Glomerular visceral epithelial cell (primary cell): ENCODE measurements at regions not wholly inside any gene's neighbourhood (a gene's known extent, or its start where the extent isn't known, plus 50 kb on each side); places are given as distances from the start of the nearest gene placed in this dataset.
"Not testable (repeated sequence)": the region's sequence is repeated elsewhere in the genome, so short reads cannot be mapped to it uniquely, and the experiment has no call there.

ENCODE experiments used
- DNase-seq: peaks from one replicate; pipeline ENCODE4 v3.0.0-alpha.2; 2016; ENCODE audit errors: extremely low spot score

DNA sequence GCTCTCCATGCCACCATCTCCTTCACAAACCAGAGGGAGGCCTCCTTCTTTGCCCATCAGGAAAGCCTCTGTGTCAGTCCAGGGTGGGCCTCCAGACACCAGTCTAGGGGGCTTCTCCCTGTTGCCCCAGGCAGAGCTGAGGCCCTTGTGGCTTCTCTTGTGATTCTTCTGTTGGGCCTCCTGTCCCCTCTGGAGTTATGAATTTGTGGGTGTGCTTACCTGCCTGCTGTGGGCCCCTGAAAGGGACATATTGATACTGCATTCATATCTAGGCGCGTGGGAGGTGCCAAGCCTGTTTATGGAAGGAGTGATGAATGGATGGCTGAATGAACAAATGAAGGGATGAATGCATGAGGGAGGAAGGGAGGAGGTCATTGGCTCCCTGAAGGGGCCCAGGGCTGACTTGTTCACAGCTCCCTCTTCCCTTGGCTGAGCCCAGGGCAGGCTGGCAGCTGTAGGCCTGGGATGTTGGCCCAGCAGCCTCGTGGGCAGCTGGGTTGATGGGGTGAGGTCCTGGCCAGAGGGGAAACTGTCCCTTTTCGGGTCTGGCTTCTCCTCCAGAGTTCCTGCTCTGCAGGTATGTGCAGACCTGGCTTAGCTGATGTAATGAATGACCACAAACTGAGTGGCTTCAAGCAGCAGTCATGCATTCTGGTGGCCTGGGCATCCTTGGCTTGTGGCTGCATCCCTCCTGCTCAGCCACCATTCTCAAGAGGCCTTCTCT is 195.4 kb downstream of the GOLGA6L6 start:
- no peak for DNase-seq

- no peak for DNase-seq
Measured at GRCh38 chr15:20345401-20345958, 196.1 kb downstream of the GOLGA6L6 start.

- DNase-seq = no peak
Measured at GRCh38 chr15:20344601-20345400, 196.8 kb downstream of the GOLGA6L6 start.

DNA sequence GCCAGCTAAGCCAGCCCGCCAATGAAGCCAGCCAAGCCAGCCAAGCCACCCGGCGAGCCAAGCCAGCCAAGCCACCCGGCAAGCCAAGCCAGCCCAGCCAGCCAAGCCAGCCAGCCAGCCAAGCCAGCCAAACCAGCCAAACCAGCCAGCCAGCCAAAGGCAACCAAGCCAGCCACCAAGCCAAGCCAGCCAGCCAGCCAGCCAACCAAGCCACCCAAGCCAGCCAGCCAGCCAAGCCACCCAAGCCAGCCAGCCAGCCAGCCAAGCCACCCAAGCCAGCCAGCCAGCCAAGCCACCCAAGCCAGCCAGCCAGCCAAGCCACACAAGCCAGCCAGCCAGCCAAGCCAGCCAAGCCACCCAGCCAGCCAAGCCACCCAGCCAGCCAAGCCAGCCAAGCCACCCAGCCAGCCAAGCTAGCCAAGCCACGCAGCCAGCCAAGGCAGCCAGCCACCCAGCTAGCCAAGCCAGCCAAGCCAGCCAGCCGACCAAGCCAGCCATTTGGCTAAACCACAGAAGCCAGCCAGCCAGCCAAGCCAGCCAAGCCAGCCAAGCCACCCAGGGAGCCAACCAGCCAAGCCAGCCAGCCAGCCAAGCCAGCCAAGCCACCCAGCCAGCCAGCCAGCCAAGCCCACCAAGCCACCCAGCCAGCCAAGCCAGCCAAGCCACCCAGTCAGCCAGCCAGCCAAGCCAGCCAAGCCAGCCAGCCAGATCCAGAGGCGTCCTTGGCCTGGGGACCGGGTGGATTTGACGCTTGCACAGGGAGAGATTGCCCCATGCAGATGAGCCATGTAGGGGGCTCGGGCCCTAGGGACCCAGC is 198.0 kb downstream of the GOLGA6L6 start:
- not testable (repeated sequence) for DNase-seq

DNA sequence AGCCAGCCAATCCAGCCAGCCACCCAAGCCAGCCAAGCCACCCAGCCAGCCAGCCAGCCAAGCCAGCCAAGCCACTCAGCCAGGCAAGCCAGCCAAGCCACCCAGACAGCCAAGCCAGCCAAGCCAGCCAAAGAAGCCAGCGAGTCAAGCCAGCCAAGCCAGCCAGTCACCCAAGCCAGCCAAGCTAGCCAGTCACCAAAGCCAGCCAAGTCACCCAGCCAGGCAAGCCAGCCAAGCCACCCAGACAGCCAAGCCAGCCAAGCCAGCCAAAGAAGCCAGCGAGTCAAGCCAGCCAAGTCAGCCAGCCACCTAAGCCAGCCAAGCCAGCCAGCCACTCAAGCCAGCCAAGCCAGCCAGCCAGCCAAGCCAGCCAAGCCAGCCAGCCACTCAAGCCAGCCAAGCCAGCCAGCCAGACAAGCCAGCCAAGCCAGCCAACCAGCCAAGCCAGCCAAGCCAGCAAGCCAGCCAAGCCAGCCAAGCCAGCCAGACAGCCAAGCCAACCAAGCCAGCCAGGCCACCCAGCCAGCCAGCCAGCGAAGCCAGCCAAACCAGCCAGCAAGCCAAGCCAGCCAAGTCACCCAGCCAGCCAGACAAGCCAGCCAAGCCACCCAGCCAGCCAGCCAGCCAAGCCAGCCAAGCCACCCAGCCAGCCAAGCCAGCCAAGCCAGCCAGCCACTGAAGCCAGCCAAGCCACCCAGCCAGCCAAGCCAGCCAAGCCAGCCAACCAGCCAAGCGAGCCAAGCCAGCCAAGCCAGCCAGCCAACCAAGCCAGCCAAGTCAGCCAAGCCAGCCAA is 198.8 kb downstream of the GOLGA6L6 start:
- DNase-seq = not testable (repeated sequence)

DNA sequence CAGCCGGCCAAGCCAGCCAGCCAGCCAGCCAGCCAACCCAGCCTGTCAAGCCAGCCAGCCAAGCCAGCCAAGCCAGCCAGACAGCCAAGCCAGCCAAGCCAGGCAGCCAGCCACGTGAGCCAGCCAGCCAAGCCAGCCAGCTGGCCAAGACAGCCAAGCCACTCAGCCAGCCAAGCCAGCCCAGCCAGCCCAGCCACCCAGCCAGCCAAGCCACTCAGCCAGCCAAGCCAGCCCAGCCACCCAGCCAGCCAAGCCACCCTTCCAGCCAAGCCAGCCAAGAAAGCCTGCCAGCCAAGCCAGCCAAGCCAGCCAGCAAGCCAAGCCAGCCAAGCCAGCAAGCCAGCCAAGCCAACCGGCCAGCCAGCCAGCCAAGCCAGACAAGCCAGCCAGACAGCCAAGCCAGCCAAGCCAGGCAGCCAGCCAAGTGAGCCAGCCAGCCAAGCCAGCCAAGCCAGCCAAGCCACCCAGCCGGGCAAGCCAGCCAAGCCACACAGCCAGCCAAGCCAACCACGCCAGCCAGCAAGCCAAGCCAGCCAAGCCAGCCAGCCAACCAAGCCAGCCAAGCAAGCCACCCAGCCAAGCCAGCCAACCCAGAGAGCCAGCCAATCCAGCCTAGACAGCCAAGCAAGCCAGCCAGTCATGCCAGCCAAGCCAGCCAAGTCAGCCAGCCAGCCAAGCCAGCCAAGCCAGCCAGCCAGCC is 199.5 kb downstream of the GOLGA6L6 start:
- no peak for DNase-seq

DNA sequence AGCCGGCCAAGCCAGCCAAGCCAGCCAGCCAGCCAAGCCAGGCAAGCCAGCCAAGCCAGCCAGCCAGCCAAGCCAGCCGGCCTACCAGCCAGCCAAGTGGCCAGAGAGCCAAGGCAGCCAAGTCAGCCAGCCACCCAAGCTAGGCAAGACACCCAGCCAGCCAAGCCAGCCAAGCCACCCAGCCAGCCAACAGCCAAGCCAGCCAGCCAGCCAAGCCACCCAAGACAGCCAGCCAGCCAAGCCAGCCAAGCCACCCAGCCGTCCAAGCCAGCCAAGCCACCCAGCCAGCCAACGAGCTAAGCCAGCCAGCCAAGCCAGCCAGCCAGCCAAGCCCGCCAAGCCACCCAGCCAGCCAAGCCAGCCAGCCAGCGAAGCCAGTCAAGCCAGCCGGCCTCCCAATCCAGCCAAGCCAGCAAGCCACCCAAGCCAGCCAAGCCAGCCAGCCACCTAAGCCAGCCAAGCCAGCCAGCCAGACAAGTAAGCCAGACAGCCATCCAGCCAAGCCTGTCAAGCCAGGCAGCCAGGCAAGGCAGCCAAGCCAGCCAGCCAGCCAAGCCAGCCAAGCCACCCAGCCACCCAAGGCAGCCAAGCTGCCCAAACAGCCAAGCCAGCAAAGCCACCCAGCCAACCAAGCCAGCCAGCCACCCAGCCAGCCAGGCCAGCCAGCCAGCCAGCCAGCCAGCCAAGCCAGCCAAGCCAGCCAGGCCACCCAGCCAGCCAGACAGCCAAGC is 200.5 kb downstream of the GOLGA6L6 start:
- peak; percentile 49 for DNase-seq

GRCh38 chr15:20340331-20340811 is 201.2 kb downstream of the GOLGA6L6 start:
- peak; percentile 21 for DNase-seq

GRCh38 chr15:20339086-20339791 is 202.4 kb downstream of the GOLGA6L6 start:
- DNase-seq = not testable (repeated sequence)

DNA sequence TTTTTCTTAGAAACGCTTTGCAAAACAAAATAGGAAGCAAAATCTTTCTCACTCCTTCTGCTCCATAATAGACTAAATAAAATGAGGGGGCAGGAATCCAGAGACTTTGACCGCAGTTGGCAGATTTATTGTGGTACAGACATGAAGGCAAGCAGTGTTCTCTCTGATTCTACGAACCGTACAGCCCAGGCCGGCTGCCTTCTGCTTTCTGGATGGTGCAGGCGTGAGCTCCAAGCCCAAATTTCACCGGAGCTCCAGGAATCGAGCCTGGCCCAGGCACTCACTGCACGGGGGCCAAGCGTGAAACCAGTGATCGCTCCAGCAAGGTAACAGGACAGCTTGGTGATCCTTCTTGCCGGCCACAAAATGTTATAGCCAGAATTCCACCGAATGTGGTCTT is 202.9 kb downstream of the GOLGA6L6 start:
- DNase-seq = not testable (repeated sequence)

GRCh38 chr15:20337238-20337637 is 204.4 kb downstream of the GOLGA6L6 start:
- not testable (repeated sequence) for DNase-seq

DNA sequence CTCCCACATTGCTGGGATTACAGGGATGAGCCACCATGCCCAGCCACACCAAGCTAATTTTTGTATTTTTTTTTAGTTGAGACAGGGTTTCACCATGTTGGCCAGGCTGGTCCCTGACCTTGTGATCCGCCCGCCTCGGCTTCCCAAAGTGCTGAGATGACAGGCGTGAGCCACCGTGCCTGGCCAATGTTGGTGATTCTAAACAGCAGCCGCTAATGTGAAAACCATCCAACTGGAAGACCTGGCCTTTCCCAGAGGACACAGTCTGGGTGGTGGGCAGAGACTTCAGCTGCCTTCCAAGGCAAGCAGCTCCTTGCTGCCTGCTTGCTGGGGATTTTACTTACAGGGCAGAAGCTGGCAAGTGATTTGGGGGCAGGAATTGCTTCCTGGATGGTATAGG is 207.1 kb downstream of the GOLGA6L6 start:
- DNase-seq = not testable (repeated sequence)

GRCh38 chr15:20325751-20326150 is 215.8 kb downstream of the GOLGA6L6 start:
- DNase-seq = not testable (repeated sequence)

GRCh38 chr15:20317132-20317531 is 224.5 kb downstream of the GOLGA6L6 start:
- not testable (repeated sequence) for DNase-seq

- not testable (repeated sequence) for DNase-seq
Measured at GRCh38 chr15:20311014-20311680, 230.5 kb downstream of the GOLGA6L6 start.

DNA sequence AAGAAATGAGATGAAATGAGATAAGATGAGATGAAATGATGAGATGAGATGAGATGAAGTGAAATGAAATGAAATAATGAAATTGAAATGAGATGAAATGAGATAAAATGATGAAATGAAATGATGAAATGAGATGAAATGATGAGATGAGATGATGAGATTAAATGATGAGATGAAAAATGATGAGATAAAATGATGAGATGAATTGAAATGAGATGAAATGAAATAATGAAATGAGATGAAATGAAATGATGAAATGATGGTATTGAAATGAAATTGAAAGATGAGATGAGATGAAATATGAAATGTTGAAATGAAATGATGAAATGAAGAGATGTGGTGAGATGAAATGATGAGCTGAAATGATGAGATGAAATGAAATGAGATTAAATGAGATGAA is 231.0 kb downstream of the GOLGA6L6 start:
- DNase-seq = no peak

DNA sequence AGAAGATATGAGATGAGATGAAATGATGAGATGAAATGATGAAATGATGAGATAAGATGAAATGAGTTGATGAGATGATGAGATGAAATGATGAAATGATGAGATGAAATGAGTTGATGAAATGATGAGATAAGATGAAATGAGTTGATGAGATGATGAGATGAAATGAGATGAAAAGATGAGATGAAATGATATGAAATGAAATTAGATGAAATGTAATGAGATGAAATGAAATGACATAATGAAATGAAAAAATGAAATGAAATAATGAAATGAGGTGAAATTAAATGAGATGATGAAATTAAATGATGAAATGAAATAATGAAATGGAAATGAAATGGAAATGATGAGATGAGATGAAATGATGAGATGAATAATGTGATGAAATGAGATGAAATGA is 231.6 kb downstream of the GOLGA6L6 start:
- not testable (repeated sequence) for DNase-seq

DNA sequence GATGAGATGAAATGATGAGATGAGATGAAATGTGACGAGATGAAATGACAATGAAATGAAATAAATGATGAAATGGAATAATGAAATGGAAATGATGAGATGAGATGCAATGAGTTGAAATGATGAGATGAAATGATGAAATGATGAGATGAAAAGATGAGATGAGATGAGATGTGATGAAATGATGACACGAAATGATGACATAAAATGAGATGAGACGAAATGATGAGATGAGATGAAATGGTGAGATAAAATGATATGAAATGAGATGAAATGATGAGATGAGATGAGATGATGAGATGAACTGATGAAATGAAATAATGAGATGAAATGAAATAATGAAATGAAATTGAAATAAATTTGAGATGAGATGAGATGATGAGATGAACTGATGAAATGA is 232.2 kb downstream of the GOLGA6L6 start:
- not testable (repeated sequence) for DNase-seq
